HG03196 (cell line): ENCODE measurements at regions not wholly inside any gene's neighbourhood (a gene's known extent, or its start where the extent isn't known, plus 50 kb on each side); places are given as distances from the start of the nearest gene placed in this dataset.
"Not testable (repeated sequence)": the region's sequence is repeated elsewhere in the genome, so short reads cannot be mapped to it uniquely, and the experiment has no call there.

Experiments
- ATAC-seq: cut with Tn5 transposase; IDR thresholded peaks from one replicate; pipeline ENCODE4 v1.9.1; 2021; ENCODE audit not compliant: unreplicated experiment

GRCh38 chr9:29625292-29625731 lies 2052.0 kb upstream of the C9orf72 start:
- no peak for ATAC-seq

GRCh38 chr9:29625931-29626330 lies 2052.7 kb upstream of the C9orf72 start:
- ATAC-seq, result no peak

- ATAC-seq, result not testable (repeated sequence)
These were observed 2055.6 kb upstream of the C9orf72 start for GRCh38 chr9:29628856-29629255.

GRCh38 chr9:29637471-29638237 lies 2064.4 kb upstream of the C9orf72 start:
- ATAC-seq, result no peak

GRCh38 chr9:29640507-29640906 lies 2067.2 kb upstream of the C9orf72 start:
- no peak for ATAC-seq

GRCh38 chr9:29644514-29644913 lies 2071.2 kb upstream of the C9orf72 start:
- ATAC-seq, result no peak

- ATAC-seq, result no peak
These were observed 2074.2 kb upstream of the C9orf72 start for GRCh38 chr9:29647451-29647850.

GRCh38 chr9:29648132-29648531 lies 2074.9 kb upstream of the C9orf72 start:
- no peak for ATAC-seq

- no peak for ATAC-seq
These were observed 2075.3 kb upstream of the C9orf72 start for GRCh38 chr9:29648601-29649000.

- no peak for ATAC-seq
These were observed 2083.5 kb upstream of the C9orf72 start for GRCh38 chr9:29656641-29657406.

- ATAC-seq, result no peak
These were observed 2084.5 kb upstream of the C9orf72 start for GRCh38 chr9:29657821-29658220.

GRCh38 chr9:29659014-29659413 lies 2085.7 kb upstream of the C9orf72 start:
- no peak for ATAC-seq

GRCh38 chr9:29659736-29660135 lies 2086.5 kb upstream of the C9orf72 start:
- ATAC-seq, result no peak

GRCh38 chr9:29668732-29669131 lies 2095.5 kb upstream of the C9orf72 start:
- ATAC-seq, result no peak

GRCh38 chr9:29669613-29670012 lies 2096.3 kb upstream of the C9orf72 start:
- no peak for ATAC-seq

GRCh38 chr9:29685531-29685930 lies 2112.2 kb upstream of the C9orf72 start:
- no peak for ATAC-seq

GRCh38 chr9:29691145-29691544 lies 2117.9 kb upstream of the C9orf72 start:
- no peak for ATAC-seq

- no peak for ATAC-seq
These were observed 2118.6 kb upstream of the C9orf72 start for GRCh38 chr9:29691758-29692407.

GRCh38 chr9:29697011-29697410 lies 2123.7 kb upstream of the C9orf72 start:
- ATAC-seq, result no peak

GRCh38 chr9:29701559-29701958 lies 2128.3 kb upstream of the C9orf72 start:
- ATAC-seq, result no peak

- ATAC-seq, result no peak
These were observed 2128.7 kb upstream of the C9orf72 start for GRCh38 chr9:29701971-29702370.

GRCh38 chr9:29714860-29715259 lies 2141.6 kb upstream of the C9orf72 start:
- no peak for ATAC-seq
